ENCODE measurements at regions not wholly inside any gene's neighbourhood (a gene's known extent, or its start where the extent isn't known, plus 50 kb on each side); places are given as distances from the start of the nearest gene placed in this dataset.

GRCh38 chr11:15662285-15662684 lies 547.6 kb downstream of the INSC start:
- peaks cover 7% of the 10 kb centered on the region; the same call in 1 of the 2 replicates for H3K9me2 ChIP-seq (ENCODE audit: insufficient read depth)
- H3F3A ChIP-seq (replicated peaks; ENCODE audit: low read depth), result no peaks in the 10 kb centered on the region
- H3K9me3 Mint-ChIP-seq, result no peaks in the 10 kb centered on the region; the same call in 2 of the 3 replicates
- H2AFZ ChIP-seq, result no peak overlapping the region
- peaks cover 15% of the 10 kb centered on the region for H3K4me1 Mint-ChIP-seq
- no peaks in the 10 kb centered on the region for H3K79me2 ChIP-seq (replicated peaks; ENCODE audit: insufficient read depth)
- no peaks in the 10 kb centered on the region for H3K36me3 Mint-ChIP-seq (ENCODE audit: low read depth)
- ATAC-seq, result no peak
- H3K27ac Mint-ChIP-seq, result no peak overlapping the region
- H3K27ac ChIP-seq (ENCODE audit: low read depth), result no peak overlapping the region
- H3K27me3 ChIP-seq (ENCODE audit: insufficient read depth), result no peaks in the 10 kb centered on the region
- DNase-seq (ENCODE audit: low spot score), result no peak
- peaks cover 4% of the 10 kb centered on the region for H3K27me3 Mint-ChIP-seq (ENCODE audit: insufficient read depth, low read depth, poor library complexity)
- H3K4me3 ChIP-seq, result no peak overlapping the region
- H3K4me2 ChIP-seq, result no peak overlapping the region
- no peak overlapping the region for H3K4me3 Mint-ChIP-seq
- H3K4me1 ChIP-seq (ENCODE audit: insufficient read depth), result peaks cover 10% of the 10 kb centered on the region; the same call in 1 of the 2 replicates
- no peaks in the 10 kb centered on the region for H4K20me1 ChIP-seq (replicated peaks; ENCODE audit: insufficient read depth)
- TF ChIP-seq POLR2AphosphoS5 (IDR thresholded peaks at IDR 0.05; ENCODE audit: low read depth), result no peak
- TF ChIP-seq ZNF462 (CRISPR knock-in tag; IDR thresholded peaks at IDR 0.05), result no peak
- TF ChIP-seq, protein P1, sequence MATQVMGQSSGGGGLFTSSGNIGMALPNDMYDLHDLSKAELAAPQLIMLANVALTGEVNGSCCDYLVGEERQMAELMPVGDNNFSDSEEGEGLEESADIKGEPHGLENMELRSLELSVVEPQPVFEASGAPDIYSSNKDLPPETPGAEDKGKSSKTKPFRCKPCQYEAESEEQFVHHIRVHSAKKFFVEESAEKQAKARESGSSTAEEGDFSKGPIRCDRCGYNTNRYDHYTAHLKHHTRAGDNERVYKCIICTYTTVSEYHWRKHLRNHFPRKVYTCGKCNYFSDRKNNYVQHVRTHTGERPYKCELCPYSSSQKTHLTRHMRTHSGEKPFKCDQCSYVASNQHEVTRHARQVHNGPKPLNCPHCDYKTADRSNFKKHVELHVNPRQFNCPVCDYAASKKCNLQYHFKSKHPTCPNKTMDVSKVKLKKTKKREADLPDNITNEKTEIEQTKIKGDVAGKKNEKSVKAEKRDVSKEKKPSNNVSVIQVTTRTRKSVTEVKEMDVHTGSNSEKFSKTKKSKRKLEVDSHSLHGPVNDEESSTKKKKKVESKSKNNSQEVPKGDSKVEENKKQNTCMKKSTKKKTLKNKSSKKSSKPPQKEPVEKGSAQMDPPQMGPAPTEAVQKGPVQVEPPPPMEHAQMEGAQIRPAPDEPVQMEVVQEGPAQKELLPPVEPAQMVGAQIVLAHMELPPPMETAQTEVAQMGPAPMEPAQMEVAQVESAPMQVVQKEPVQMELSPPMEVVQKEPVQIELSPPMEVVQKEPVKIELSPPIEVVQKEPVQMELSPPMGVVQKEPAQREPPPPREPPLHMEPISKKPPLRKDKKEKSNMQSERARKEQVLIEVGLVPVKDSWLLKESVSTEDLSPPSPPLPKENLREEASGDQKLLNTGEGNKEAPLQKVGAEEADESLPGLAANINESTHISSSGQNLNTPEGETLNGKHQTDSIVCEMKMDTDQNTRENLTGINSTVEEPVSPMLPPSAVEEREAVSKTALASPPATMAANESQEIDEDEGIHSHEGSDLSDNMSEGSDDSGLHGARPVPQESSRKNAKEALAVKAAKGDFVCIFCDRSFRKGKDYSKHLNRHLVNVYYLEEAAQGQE (IDR thresholded peaks at IDR 0.05; ENCODE audit: unreplicated experiment), result no peak
- no peak for TF ChIP-seq JUNB (IDR thresholded peaks at IDR 0.05; ENCODE audit: unreplicated experiment)
- TF ChIP-seq EZH2 (IDR thresholded peaks at IDR 0.05; ENCODE audit: low read depth, unreplicated experiment), result no peak
- no peak for TF ChIP-seq CREB1 (CRISPR knock-in tag; IDR thresholded peaks at IDR 0.05; ENCODE audit: low read depth)
- TF ChIP-seq ZNF331 (CRISPR knock-in tag; IDR thresholded peaks at IDR 0.05; ENCODE audit: low read depth), result no peak
- TF ChIP-seq, protein P2, sequence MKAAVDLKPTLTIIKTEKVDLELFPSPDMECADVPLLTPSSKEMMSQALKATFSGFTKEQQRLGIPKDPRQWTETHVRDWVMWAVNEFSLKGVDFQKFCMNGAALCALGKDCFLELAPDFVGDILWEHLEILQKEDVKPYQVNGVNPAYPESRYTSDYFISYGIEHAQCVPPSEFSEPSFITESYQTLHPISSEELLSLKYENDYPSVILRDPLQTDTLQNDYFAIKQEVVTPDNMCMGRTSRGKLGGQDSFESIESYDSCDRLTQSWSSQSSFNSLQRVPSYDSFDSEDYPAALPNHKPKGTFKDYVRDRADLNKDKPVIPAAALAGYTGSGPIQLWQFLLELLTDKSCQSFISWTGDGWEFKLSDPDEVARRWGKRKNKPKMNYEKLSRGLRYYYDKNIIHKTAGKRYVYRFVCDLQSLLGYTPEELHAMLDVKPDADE (IDR thresholded peaks at IDR 0.05), result no peak
- TF ChIP-seq NANOG (IDR thresholded peaks at IDR 0.05; ENCODE audit: borderline replicate concordance), result no peak
- TF ChIP-seq STAT1 (IDR thresholded peaks at IDR 0.05; ENCODE audit: unreplicated experiment), result no peak
- no peaks in the 10 kb centered on the region for H3K36me3 ChIP-seq (ENCODE audit: insufficient read depth)
